ENCODE measurements at regions not wholly inside any gene's neighbourhood (a gene's known extent, or its start where the extent isn't known, plus 50 kb on each side); places are given as distances from the start of the nearest gene placed in this dataset.

DNA sequence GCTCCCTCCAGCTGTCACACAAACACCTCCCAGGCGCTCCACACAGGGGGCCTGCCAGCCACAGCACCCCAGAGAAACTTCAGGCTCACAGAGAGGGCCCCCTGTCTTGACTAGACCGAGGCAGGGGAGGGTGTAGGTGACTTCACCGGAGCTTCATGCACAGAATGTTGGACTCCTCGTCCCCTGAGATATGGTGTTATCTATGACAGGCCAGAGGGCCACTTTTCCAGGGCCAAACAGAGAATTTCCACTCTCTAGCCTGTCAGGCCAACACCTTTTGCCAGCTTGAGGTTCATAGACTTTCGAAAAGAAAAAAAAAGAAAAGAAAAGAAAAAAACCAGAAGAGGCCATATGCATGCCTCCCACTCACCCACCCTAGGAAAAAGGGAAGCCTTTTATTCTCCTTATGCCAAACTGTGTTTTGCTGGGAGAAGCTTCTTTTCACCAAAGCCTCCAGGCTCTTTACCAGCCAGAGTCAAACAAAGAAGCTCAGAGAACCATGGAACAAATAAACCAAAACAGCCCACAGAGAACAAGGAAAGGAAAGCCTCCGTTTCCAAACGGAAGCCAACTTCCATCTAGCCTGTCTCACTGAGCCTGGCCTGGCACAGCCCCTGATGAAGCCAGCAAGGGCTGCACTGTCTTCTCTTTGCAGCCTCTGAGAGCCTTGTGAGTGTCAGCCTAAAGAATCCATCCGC is 313.2 kb upstream of the JARID2 start:
- no peak for DNase-seq

- DNase-seq: no peak
Measured at GRCh38 chr6:14933183-14933544, 312.7 kb upstream of the JARID2 start.

DNA sequence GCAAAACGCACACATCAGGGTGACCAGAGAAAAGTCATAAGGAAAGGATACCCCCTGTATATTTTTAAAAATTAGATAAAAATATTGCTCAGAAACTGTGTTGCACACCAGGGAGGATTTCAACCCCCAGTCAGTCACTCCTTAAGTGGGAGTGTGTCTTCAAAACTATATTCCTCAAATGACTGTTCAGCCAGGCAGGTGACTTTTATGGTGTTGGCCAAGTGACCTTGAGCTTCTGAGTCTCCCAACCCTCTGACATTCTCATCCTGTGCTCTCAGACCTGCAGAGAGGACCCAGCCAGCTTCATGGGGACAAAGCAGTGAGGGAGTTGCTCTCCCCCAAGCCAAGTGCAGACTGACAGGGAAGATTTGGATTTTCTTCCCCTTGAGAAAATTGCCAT is 311.9 kb upstream of the JARID2 start:
- DNase-seq: no peak

GRCh38 chr6:14934844-14935243 is 311.0 kb upstream of the JARID2 start:
- no peak for DNase-seq

DNA sequence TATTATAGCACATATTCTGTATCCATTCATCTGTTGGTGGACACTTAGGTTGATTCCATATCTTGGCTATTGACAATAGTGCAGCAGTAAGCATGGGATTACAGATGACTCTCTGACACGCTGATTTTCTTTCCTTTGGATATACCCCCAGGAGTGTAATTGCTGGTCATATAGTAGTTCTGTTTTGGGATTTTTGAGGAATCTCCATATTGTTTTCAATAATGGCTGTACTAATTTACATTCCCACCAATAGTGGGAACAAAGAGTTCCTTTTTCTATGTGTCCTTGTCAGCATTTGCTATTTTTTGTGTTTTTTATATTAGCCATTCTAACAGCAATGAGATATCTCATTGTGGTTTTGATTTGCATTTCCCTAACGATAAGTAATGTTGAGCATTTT is 309.0 kb upstream of the JARID2 start:
- DNase-seq: no peak

DNA sequence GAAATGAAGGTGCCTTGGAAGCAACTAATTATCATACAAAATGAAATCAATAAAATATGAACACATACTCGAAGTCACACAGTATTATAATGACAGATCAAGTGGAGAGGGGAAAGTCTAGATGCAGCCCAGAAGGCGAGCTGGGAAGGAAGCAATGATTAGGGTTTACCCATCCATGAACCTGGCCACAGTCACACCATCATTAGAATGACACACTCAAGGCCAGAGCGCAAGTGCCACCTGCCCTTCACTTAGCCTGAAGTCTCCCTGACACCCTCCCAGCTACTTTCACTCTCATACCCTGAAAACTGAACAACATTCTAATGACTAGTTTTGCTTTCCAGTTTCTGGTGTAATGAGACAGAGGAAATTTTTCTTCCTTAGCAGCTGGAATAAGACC is 302.8 kb upstream of the JARID2 start:
- no peak for DNase-seq

- no peak for DNase-seq
Measured at GRCh38 chr6:14944593-14944992, 301.3 kb upstream of the JARID2 start.

GRCh38 chr6:14945461-14946185 is 300.2 kb upstream of the JARID2 start:
- DNase-seq: no peak

DNA sequence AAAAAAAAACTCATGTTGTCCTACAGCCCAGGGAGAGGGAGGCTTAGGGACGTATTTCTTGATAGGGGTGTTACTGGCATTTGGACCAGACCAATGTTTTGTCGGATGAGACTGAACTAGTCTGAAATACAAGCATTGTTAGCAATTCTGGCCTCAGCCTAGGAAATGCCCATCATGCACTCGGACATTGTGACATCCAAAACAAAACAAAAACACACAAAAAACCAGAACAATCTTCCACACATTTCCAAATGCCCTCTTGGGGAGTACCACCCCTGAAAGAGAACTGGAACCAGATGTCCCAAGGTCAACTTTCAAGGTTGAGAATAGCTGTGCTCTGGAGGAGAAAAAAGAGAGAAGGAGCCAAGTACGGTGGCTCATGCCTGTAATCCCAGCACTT is 299.1 kb upstream of the JARID2 start:
- no peak for DNase-seq

- DNase-seq: no peak
Measured at GRCh38 chr6:14948586-14949245, 297.2 kb upstream of the JARID2 start.

GRCh38 chr6:14950103-14950969 is 295.5 kb upstream of the JARID2 start:
- DNase-seq: no peak

GRCh38 chr6:14950970-14951276 is 294.9 kb upstream of the JARID2 start:
- DNase-seq: no peak

- no peak for DNase-seq
Measured at GRCh38 chr6:14951704-14952103, 294.2 kb upstream of the JARID2 start.

GRCh38 chr6:14953836-14954235 is 292.0 kb upstream of the JARID2 start:
- DNase-seq: no peak

DNA sequence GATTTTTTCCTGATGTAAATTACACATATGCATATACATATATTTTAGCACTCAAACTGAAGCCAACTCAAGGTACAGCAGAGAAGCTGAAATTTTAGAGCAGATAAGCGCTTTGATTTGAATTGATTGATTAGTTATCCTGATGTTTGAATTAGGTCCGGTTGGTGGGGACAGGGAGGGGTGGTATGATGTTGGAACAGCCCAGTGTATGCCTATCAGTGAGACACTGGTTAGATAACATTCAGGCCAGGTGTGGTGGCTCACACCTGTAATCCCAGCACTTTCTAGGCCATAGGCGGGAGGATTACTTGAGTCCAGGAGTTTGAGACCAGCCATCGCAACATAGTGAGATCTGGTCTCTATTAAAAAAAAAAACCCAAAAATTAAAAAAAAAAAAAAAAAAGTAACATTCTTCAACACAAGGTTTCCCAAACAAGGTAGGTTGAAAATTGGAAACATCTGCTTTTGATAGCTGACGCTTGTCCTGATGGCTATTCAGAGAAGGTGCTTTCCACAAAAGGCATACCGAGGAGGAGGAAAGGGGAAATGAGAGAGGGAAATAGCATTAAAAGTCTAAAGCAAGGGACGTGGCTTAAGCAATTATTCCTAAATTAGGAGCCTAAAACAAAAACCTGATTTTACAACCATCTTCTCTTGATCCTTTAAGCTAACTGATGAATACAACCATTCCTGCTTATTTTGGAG is 288.4 kb upstream of the JARID2 start:
- no peak for DNase-seq

DNA sequence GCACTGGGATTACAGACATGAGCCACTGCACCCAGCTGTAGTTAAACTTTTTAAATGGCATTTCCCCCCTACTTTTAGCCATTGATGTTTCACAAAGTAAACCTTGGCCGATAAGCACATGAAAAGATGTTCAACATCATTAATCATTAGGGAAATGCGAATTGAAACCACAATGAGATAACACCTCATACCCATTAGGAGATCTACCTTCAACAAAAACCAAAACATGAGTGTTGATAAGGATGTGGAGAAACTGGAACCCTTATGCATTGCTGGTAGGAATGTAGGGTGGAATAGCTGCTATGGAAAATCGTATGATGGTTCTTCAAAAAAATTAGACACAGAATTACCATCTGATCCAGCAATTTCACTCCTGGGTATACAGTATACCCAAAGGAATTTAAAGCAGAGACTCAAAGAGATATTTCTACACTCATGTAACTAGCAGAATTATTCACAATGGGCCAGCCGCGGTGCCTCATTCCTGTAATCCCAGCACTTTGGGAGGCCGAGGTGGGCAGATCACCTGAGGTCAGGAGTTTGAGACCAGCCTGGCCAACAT is 286.5 kb upstream of the JARID2 start:
- DNase-seq: no peak

DNA sequence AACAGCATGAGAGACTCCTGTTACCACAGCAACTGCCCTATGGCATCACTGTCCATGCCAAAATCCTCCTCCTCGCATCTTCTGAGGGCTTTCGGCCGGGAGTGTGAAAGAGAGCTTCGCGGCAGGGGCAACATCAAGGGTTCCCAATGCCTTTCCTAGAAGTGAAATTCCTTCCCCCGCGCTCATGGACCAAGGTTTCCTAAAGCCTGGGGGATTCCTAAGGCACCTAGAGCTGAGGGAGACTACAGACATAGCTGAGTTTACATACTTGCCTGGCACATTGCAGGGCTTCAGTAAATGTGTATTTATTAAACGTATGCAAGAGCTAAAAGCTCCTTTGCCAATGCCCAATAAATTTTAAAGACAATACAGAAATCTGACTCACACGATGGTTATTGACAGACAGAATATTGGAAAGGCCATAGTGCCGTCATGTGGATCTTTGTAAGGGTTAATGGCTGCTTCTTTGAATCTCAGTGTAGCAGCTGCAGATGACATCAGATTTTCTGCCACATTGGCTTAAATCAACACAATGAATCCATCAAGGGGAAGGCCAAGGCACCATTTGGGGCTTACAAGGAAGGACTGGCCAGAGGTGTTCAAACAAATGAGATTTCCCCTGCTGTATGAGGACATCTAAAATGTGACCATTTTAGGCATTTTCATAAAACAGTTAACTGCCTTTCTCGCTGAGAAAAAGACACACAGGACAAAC is 281.2 kb upstream of the JARID2 start:
- DNase-seq: no peak

GRCh38 chr6:14965424-14966075 is 280.3 kb upstream of the JARID2 start:
- no peak for DNase-seq

GRCh38 chr6:14966096-14966905 is 279.6 kb upstream of the JARID2 start:
- no peak for DNase-seq

Data from stimulated activated CD4-positive, alpha-beta T cell treated with anti-CD3 and anti-CD28 coated beads, Interleukin-2, amount 100 ng/mL, for 48 hours (primary cell).